IPS-18a (cell line): ENCODE measurements at regions not wholly inside any gene's neighbourhood (a gene's known extent, or its start where the extent isn't known, plus 50 kb on each side); places are given as distances from the start of the nearest gene placed in this dataset.

ENCODE experiments used
- H3K27ac ChIP-seq: one replicate; pipeline ENCODE4 v1.5.1; 2013; ENCODE audit warnings: low read length
- H3K27me3 ChIP-seq: one replicate; pipeline ENCODE4 v1.6.1; 2013; ENCODE audit warnings: mild to moderate bottlenecking, low read length; ENCODE audit not compliant: control insufficient read depth, insufficient read depth
- H3K36me3 ChIP-seq: one replicate; pipeline ENCODE4 v1.6.1; 2013; ENCODE audit warnings: low read depth, low read length; ENCODE audit not compliant: control insufficient read depth
- H3K4me1 ChIP-seq: one replicate; pipeline ENCODE4 v1.6.1; 2013; ENCODE audit warnings: low read depth, low read length; ENCODE audit not compliant: control insufficient read depth
- H3K4me3 ChIP-seq: one replicate; pipeline ENCODE4 v1.5.1; 2013; ENCODE audit warnings: low read length
- H3K9ac ChIP-seq: one replicate; pipeline ENCODE4 v1.6.1; 2013; ENCODE audit warnings: mild to moderate bottlenecking, low read length, moderate library complexity
- H3K9me3 ChIP-seq: one replicate; pipeline ENCODE4 v1.6.1; 2013; ENCODE audit warnings: low read depth, low read length; ENCODE audit not compliant: control insufficient read depth

DNA sequence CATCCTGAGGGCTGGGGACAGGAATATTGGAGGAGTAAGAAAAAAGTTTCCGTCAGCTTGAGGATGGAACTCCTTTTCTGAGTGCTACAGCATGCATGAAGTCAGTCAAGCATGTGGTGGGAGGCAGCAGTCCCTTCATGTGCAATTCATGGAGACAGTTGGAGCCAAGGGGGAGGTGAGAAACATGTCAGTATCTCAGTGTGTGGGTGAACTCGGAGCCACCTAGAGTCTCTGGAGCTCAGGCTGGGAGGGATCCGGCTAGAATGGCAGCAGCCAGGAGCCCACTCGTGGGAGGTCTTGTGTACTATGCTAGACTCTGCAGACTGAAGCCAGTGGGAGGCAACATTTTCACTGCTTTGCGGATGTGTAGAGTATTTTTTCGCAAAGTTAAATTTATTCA is 60.3 kb downstream of the AVPR1A start:
- no peaks in the 10 kb centered on the region for H3K36me3 ChIP-seq
- H3K9ac ChIP-seq = no peak overlapping the region
- peaks cover 4% of the 10 kb centered on the region for H3K4me1 ChIP-seq
- no peaks in the 10 kb centered on the region for H3K9me3 ChIP-seq
- no peak overlapping the region for H3K27ac ChIP-seq
- H3K4me3 ChIP-seq = no peak overlapping the region
- H3K27me3 ChIP-seq = no peaks in the 10 kb centered on the region

GRCh38 chr12:63086149-63086915 is 64.7 kb downstream of the AVPR1A start:
- H3K9ac ChIP-seq = no peak overlapping the region
- no peaks in the 10 kb centered on the region for H3K9me3 ChIP-seq
- no peak overlapping the region for H3K4me3 ChIP-seq
- no peaks in the 10 kb centered on the region for H3K36me3 ChIP-seq
- no peak overlapping the region for H3K27ac ChIP-seq
- H3K4me1 ChIP-seq = peaks cover 18% of the 10 kb centered on the region
- no peaks in the 10 kb centered on the region for H3K27me3 ChIP-seq

- no peaks in the 10 kb centered on the region for H3K27me3 ChIP-seq
- no peak overlapping the region for H3K9ac ChIP-seq
- no peaks in the 10 kb centered on the region for H3K36me3 ChIP-seq
- peaks cover 18% of the 10 kb centered on the region for H3K4me1 ChIP-seq
- H3K27ac ChIP-seq = no peak overlapping the region
- no peak overlapping the region for H3K4me3 ChIP-seq
- no peaks in the 10 kb centered on the region for H3K9me3 ChIP-seq
Measured at GRCh38 chr12:63085120-63085519, 65.9 kb downstream of the AVPR1A start.

- Histone ChIP-seq H3K4me3 (no peak overlapping the region), H3K4me1 (peaks cover 18% of the 10 kb centered on the region), H3K9me3 (no peaks in the 10 kb centered on the region), H3K27ac (no peak overlapping the region), H3K36me3 (no peaks in the 10 kb centered on the region), H3K9ac (no peak overlapping the region), H3K27me3 (no peaks in the 10 kb centered on the region)
Measured at GRCh38 chr12:63084501-63084900, 66.5 kb downstream of the AVPR1A start.

GRCh38 chr12:63083046-63083445 is 68.0 kb downstream of the AVPR1A start:
- H3K9ac ChIP-seq = no peak overlapping the region
- H3K4me1 ChIP-seq = peaks cover 18% of the 10 kb centered on the region
- H3K27ac ChIP-seq = no peak overlapping the region
- no peak overlapping the region for H3K4me3 ChIP-seq
- H3K36me3 ChIP-seq = no peaks in the 10 kb centered on the region
- H3K27me3 ChIP-seq = no peaks in the 10 kb centered on the region
- no peaks in the 10 kb centered on the region for H3K9me3 ChIP-seq

GRCh38 chr12:63079791-63080502 is 71.1 kb downstream of the AVPR1A start:
- no peaks in the 10 kb centered on the region for H3K9me3 ChIP-seq
- no peak overlapping the region for H3K9ac ChIP-seq
- peaks cover 7% of the 10 kb centered on the region for H3K4me1 ChIP-seq
- H3K27ac ChIP-seq = no peak overlapping the region
- no peaks in the 10 kb centered on the region for H3K27me3 ChIP-seq
- H3K4me3 ChIP-seq = no peak overlapping the region
- no peaks in the 10 kb centered on the region for H3K36me3 ChIP-seq

DNA sequence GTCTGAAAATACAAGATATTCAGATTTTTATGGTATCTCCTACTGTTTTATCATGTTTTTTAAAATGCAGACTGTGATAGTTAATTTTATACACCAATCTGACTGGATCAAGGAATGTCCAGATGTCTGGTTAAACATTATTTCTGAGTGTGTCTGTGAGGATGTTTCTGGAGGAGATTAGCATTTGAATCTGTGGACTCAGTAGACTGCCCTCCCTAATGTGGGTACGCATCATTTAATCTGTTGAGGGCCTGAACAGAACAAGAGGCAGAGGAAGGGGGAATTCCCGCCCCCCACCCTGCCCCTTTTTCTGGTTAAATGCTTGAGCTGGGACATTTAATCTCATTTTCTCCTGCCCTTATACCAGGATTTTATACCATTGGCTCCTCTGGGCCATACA is 72.1 kb downstream of the AVPR1A start:
- Histone ChIP-seq H3K4me3 (no peak overlapping the region), H3K27me3 (no peaks in the 10 kb centered on the region), H3K4me1 (no peaks in the 10 kb centered on the region), H3K36me3 (no peaks in the 10 kb centered on the region), H3K9ac (no peak overlapping the region), H3K27ac (no peak overlapping the region), H3K9me3 (no peaks in the 10 kb centered on the region)

DNA sequence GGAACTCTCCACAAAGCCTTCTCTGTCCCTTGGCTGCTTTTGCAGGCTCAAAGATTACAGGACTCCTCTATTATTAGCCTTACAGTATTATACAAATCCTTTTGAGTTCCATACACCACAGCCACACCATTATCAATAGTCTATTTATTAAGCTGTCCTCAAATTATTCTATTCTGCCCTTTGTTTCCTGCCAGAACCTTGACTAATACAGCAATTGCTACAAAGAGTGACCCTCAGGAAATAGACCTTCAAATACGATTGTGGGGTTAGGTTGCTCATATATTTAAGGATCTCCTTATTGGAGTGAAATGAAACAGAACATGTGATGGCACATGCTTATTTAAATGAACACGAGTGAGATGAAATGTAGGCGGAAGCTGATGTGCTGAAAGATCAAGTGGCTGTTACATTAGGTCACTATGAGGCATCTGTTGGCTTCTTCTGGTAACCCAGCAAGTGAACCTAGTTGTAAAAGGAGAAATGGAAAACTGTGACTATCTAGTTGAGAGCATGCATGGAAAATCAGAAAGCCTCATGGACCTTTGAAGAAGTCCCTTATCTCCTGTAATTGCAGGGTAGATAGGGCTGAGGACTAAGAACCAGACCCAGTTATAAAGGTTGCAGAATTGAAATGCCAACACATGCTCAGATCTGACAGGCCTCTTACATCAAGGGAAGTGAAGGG is 75.5 kb downstream of the AVPR1A start:
- Histone ChIP-seq H3K36me3 (no peaks in the 10 kb centered on the region), H3K9me3 (no peaks in the 10 kb centered on the region), H3K4me1 (no peaks in the 10 kb centered on the region), H3K4me3 (no peak overlapping the region), H3K27ac (no peak overlapping the region), H3K27me3 (no peaks in the 10 kb centered on the region), H3K9ac (no peak overlapping the region)

DNA sequence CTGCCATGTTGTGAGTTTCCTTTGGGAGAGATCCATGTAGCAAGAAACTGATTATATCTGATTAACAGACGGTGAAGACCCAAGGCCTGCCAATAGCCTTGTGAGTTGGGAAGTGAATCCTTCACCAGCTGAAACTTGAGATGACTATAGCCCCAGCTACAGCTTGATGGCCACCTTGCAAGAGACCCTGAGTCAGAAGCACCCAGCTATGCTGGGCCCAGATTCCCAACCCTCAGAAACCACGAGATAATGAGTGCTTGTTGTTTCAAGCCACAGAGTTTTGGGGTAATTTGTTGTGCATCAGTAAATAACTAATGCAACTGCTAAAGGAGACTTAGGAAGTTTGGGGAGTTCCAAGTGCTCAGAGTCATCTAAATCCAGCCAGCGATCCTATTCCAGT is 80.3 kb downstream of the AVPR1A start:
- Histone ChIP-seq H3K9ac (no peak overlapping the region), H3K4me1 (peaks cover 3% of the 10 kb centered on the region), H3K36me3 (no peaks in the 10 kb centered on the region), H3K4me3 (no peak overlapping the region), H3K9me3 (no peaks in the 10 kb centered on the region), H3K27me3 (no peaks in the 10 kb centered on the region), H3K27ac (no peak overlapping the region)

- H3K9ac ChIP-seq = no peak overlapping the region
- peaks cover 3% of the 10 kb centered on the region for H3K4me1 ChIP-seq
Measured at GRCh38 chr12:63069860-63070617, 81.0 kb downstream of the AVPR1A start.

DNA sequence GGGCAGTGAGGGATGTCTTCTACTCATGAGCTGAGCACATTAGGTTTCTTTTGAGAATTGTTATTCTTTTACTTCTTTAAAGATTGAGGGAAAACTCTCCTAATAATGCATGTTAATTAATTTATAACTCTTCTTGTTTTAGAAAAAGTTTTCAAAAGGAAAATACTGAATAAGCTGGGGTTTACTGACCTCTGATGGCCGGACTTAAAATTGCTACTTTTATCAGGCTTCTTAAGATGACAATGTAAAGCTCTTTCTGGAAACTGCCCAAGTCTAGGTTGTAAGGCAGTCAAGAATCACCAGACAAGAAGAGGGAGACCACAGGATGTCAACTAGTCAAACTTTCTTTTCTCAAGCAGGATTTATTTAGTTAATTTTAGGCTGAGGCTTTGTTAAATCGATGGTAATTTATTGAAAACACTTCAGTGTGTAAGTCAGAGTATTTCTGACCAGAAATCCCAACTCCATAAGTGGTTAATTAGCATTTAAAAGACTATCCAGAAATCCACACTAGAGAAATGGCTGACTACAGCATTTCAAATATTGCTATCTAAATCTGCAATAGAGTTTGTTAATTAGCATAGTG is 82.1 kb downstream of the AVPR1A start:
- Histone ChIP-seq H3K9ac (no peak overlapping the region), H3K9me3 (no peaks in the 10 kb centered on the region), H3K4me1 (peaks cover 3% of the 10 kb centered on the region), H3K4me3 (no peak overlapping the region), H3K27me3 (no peaks in the 10 kb centered on the region), H3K27ac (no peak overlapping the region), H3K36me3 (no peaks in the 10 kb centered on the region)

More at GRCh38 chr12:63069860-63070617, 81.0 kb downstream of the AVPR1A start:
- H3K36me3 ChIP-seq = no peaks in the 10 kb centered on the region
- H3K27ac ChIP-seq = no peak overlapping the region
- no peaks in the 10 kb centered on the region for H3K9me3 ChIP-seq
- no peak overlapping the region for H3K4me3 ChIP-seq
- H3K27me3 ChIP-seq = no peaks in the 10 kb centered on the region
